ENCODE measurements at regions not wholly inside any gene's neighbourhood (a gene's known extent, or its start where the extent isn't known, plus 50 kb on each side); places are given as distances from the start of the nearest gene placed in this dataset.
"Not testable (repeated sequence)": the region's sequence is repeated elsewhere in the genome, so short reads cannot be mapped to it uniquely, and the experiment has no call there.

DNA sequence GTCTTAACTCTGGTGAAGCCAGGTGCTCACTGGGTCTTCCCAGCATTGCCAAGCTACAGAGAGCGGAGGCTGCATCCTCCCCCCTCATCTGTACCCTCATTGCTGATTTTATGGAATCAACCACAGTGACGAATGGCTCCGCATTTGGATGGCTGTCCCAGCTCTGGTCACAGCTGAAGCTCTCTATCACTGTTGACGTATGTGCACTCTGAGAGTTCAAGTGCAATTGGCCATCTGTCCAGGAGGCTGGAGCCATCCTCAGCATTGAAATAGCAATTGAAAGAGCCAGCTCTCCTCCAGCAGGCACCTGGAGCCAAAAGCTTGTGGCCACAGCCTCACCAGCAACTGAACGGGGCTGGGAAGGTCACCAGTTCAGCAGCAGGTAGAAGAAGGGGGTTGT, 494.1 kb downstream of the TMEM114 start:
- DNase-seq: no peak
- Mint-ChIP-seq H3K27me3 (no peaks in the 10 kb centered on the region), H3K36me3 (no peaks in the 10 kb centered on the region), H3K9me3 (peaks cover 36% of the 10 kb centered on the region), H3K4me3 (no peak overlapping the region), H3K27ac (no peak overlapping the region), H3K4me1 (no peaks in the 10 kb centered on the region)
- CTCF ChIA-PET: no interaction called here

GRCh38 chr16:8094696-8095095, 495.6 kb downstream of the TMEM114 start:
- no peak overlapping the region for H3K27ac Mint-ChIP-seq
- no peaks in the 10 kb centered on the region for H3K27me3 Mint-ChIP-seq
- H3K36me3 Mint-ChIP-seq: no peaks in the 10 kb centered on the region
- no peaks in the 10 kb centered on the region for H3K4me1 Mint-ChIP-seq
- CTCF ChIA-PET: no interaction called here
- no peak for DNase-seq
- no peak overlapping the region for H3K4me3 Mint-ChIP-seq
- peaks cover 27% of the 10 kb centered on the region for H3K9me3 Mint-ChIP-seq

- no peak overlapping the region for H3K4me3 Mint-ChIP-seq
- H3K27ac Mint-ChIP-seq: no peak overlapping the region
- no peak for DNase-seq
- no peaks in the 10 kb centered on the region for H3K4me1 Mint-ChIP-seq
- H3K9me3 Mint-ChIP-seq: peaks cover 4% of the 10 kb centered on the region
- H3K27me3 Mint-ChIP-seq: no peaks in the 10 kb centered on the region
- CTCF ChIA-PET: no interaction called here
- H3K36me3 Mint-ChIP-seq: no peaks in the 10 kb centered on the region
Measured at GRCh38 chr16:8088820-8089338, 501.4 kb downstream of the TMEM114 start.

GRCh38 chr16:8087597-8088289, 502.6 kb downstream of the TMEM114 start:
- Mint-ChIP-seq H3K4me1 (no peaks in the 10 kb centered on the region), H3K27me3 (no peaks in the 10 kb centered on the region)

GRCh38 chr16:8087146-8087545, 503.2 kb downstream of the TMEM114 start:
- H3K9me3 Mint-ChIP-seq: peaks cover 3% of the 10 kb centered on the region
- DNase-seq: no peak
- no peak overlapping the region for H3K27ac Mint-ChIP-seq
- no peaks in the 10 kb centered on the region for H3K27me3 Mint-ChIP-seq
- no peaks in the 10 kb centered on the region for H3K4me1 Mint-ChIP-seq
- CTCF ChIA-PET: no interaction called here
- H3K36me3 Mint-ChIP-seq: no peaks in the 10 kb centered on the region
- H3K4me3 Mint-ChIP-seq: no peak overlapping the region

More at GRCh38 chr16:8087597-8088289, 502.6 kb downstream of the TMEM114 start:
- H3K4me3 Mint-ChIP-seq: no peak overlapping the region
- H3K27ac Mint-ChIP-seq: no peak overlapping the region
- H3K36me3 Mint-ChIP-seq: no peaks in the 10 kb centered on the region
- no peak for DNase-seq
- H3K9me3 Mint-ChIP-seq: peaks cover 4% of the 10 kb centered on the region
- CTCF ChIA-PET: no interaction called here

- no peak overlapping the region for H3K4me3 Mint-ChIP-seq
- H3K4me1 Mint-ChIP-seq: no peaks in the 10 kb centered on the region
- H3K36me3 Mint-ChIP-seq: no peaks in the 10 kb centered on the region
- peaks cover 6% of the 10 kb centered on the region for H3K9me3 Mint-ChIP-seq
- CTCF ChIA-PET: no interaction called here
- no peak overlapping the region for H3K27ac Mint-ChIP-seq
- no peak for DNase-seq
- no peaks in the 10 kb centered on the region for H3K27me3 Mint-ChIP-seq
Measured at GRCh38 chr16:8084882-8085281, 505.4 kb downstream of the TMEM114 start.

DNA sequence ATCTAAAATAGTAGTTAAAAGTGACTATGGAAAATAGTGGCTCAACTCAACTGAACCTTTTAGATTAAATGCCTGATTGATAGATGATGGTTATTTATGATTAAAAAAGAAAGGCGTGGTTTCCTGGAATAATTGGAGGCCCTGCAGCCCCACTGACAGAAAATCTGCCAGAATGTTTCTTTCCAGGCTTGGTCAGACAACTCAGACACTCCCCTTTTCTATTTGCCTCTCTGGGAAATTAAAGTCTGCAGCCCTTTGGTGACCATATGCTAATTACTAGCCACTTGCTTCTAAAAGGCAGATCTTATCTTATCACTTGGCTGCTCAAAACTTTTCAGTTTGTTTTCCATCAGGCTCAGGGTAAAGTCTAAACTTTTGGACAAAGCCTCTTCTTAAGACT, 506.0 kb downstream of the TMEM114 start:
- Mint-ChIP-seq H3K36me3 (no peaks in the 10 kb centered on the region), H3K9me3 (peaks cover 11% of the 10 kb centered on the region), H3K4me1 (no peaks in the 10 kb centered on the region), H3K4me3 (no peak overlapping the region), H3K27ac (no peak overlapping the region), H3K27me3 (no peaks in the 10 kb centered on the region)
- DNase-seq: no peak
- CTCF ChIA-PET: no interaction called here

- no peak overlapping the region for H3K27ac Mint-ChIP-seq
- CTCF ChIA-PET: no interaction called here
- H3K9me3 Mint-ChIP-seq: peaks cover 12% of the 10 kb centered on the region
- no peak overlapping the region for H3K4me3 Mint-ChIP-seq
- no peaks in the 10 kb centered on the region for H3K36me3 Mint-ChIP-seq
- H3K4me1 Mint-ChIP-seq: no peaks in the 10 kb centered on the region
- no peaks in the 10 kb centered on the region for H3K27me3 Mint-ChIP-seq
- DNase-seq: no peak
Measured at GRCh38 chr16:8083560-8083959, 506.8 kb downstream of the TMEM114 start.

- Mint-ChIP-seq H3K27ac (no peak overlapping the region), H3K4me1 (no peaks in the 10 kb centered on the region), H3K9me3 (peaks cover 15% of the 10 kb centered on the region), H3K27me3 (no peaks in the 10 kb centered on the region), H3K36me3 (no peaks in the 10 kb centered on the region), H3K4me3 (no peak overlapping the region)
- no peak for DNase-seq
- CTCF ChIA-PET: no interaction called here
Measured at GRCh38 chr16:8080817-8081216, 509.5 kb downstream of the TMEM114 start.

- no peak overlapping the region for H3K27ac Mint-ChIP-seq
Measured at GRCh38 chr16:8075271-8075670, 515.0 kb downstream of the TMEM114 start.

GRCh38 chr16:8070506-8070905, 519.8 kb downstream of the TMEM114 start:
- Mint-ChIP-seq H3K9me3 (peaks cover 18% of the 10 kb centered on the region), H3K36me3 (no peaks in the 10 kb centered on the region), H3K27ac (no peak overlapping the region), H3K27me3 (no peaks in the 10 kb centered on the region), H3K4me3 (no peak overlapping the region), H3K4me1 (no peaks in the 10 kb centered on the region)
- CTCF ChIA-PET: no interaction called here
- no peak for DNase-seq

More at GRCh38 chr16:8075271-8075670, 515.0 kb downstream of the TMEM114 start:
- Mint-ChIP-seq H3K4me3 (no peak overlapping the region), H3K36me3 (no peaks in the 10 kb centered on the region), H3K9me3 (peaks cover 13% of the 10 kb centered on the region), H3K27me3 (no peaks in the 10 kb centered on the region), H3K4me1 (no peaks in the 10 kb centered on the region)
- CTCF ChIA-PET: no interaction called here
- no peak for DNase-seq

- CTCF ChIA-PET, DNase-seq, H3K27me3 Mint-ChIP-seq, H3K27ac Mint-ChIP-seq, H3K4me1 Mint-ChIP-seq, H3K36me3 Mint-ChIP-seq, H3K4me3 Mint-ChIP-seq: not testable (repeated sequence)
- H3K9me3 Mint-ChIP-seq: peaks cover 28% of the 10 kb centered on the region
Measured at GRCh38 chr16:8068225-8068624, 522.1 kb downstream of the TMEM114 start.

DNA sequence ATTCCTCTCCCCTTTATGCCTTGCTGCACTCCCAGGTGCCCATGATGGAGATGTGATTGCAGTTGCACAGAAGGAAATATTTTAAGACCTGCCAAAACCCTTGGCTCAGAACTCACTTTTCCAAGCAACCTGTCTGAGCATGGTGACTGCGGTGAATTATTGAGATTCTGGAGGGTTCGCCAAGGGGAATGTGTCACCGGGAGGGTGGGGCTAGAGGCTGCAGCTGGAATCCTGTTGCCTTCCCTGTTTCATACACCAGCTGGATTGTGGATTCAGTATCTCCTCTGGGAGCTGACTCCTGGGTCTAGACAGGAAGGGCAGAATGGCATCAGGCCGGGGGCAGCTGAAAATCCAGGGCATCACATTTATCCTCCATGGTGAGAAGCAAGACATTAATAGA, 527.2 kb downstream of the TMEM114 start:
- H3K9me3 Mint-ChIP-seq: peaks cover 27% of the 10 kb centered on the region
- H3K27ac Mint-ChIP-seq: no peak overlapping the region
- CTCF ChIA-PET: no interaction called here
- no peaks in the 10 kb centered on the region for H3K27me3 Mint-ChIP-seq
- no peaks in the 10 kb centered on the region for H3K36me3 Mint-ChIP-seq
- no peak for DNase-seq
- no peak overlapping the region for H3K4me3 Mint-ChIP-seq
- no peaks in the 10 kb centered on the region for H3K4me1 Mint-ChIP-seq

GRCh38 chr16:8062677-8063076, 527.6 kb downstream of the TMEM114 start:
- H3K4me1 Mint-ChIP-seq: no peaks in the 10 kb centered on the region
- no peaks in the 10 kb centered on the region for H3K36me3 Mint-ChIP-seq
- no peak for DNase-seq
- CTCF ChIA-PET: no interaction called here
- H3K27ac Mint-ChIP-seq: no peak overlapping the region
- peaks cover 26% of the 10 kb centered on the region for H3K9me3 Mint-ChIP-seq
- H3K27me3 Mint-ChIP-seq: no peaks in the 10 kb centered on the region
- H3K4me3 Mint-ChIP-seq: no peak overlapping the region

DNA sequence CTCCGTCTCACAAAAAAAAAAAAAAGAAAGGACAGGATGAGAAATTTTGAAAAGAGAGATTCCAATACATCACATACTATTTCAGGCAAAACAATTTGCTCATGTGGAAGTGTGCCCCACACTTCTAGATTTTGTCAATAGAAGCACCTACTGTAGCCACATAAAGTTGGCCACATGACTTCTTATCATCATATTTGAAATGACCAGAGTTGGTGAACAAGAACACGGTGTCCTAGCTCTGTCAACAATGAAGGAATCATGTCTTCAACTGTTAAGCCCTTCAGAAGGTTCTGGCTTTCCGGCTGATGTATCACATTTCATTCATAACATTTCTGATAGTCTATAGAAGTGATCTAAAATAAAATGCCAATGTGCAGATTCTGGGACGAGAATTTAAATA, 534.5 kb downstream of the TMEM114 start:
- CTCF ChIA-PET: no interaction called here
- no peak for DNase-seq
- Mint-ChIP-seq H3K27me3 (no peaks in the 10 kb centered on the region), H3K36me3 (no peaks in the 10 kb centered on the region), H3K4me3 (no peak overlapping the region), H3K9me3 (peaks cover 10% of the 10 kb centered on the region), H3K4me1 (no peaks in the 10 kb centered on the region), H3K27ac (no peak overlapping the region)

DNA sequence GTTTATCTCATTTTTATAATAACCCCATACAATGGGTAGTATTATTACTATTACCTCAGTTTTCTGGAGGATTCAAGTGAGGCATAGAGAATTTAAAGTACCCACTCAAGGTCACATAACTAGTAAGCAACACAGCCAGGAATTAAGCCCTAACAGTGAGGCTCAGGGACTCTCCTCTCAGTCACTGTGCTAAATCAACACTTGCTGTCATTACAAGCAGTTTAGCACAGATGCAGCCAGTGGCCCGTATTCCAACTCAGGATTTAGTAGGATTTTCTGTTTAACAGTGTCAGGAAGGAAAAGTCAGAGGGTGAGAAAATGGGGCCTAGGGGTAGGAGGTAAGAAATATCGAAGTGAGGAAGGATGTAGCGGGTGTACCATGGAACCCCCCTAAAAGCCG, 536.9 kb downstream of the TMEM114 start:
- H3K27ac Mint-ChIP-seq: no peak overlapping the region
- H3K4me3 Mint-ChIP-seq: no peak overlapping the region
- CTCF ChIA-PET: no interaction called here
- no peaks in the 10 kb centered on the region for H3K36me3 Mint-ChIP-seq
- H3K9me3 Mint-ChIP-seq: peaks cover 13% of the 10 kb centered on the region
- H3K27me3 Mint-ChIP-seq: no peaks in the 10 kb centered on the region
- H3K4me1 Mint-ChIP-seq: no peaks in the 10 kb centered on the region
- no peak for DNase-seq

Data from activated naive CD4-positive, alpha-beta T cell treated with anti-CD3 and anti-CD28 coated beads, Interleukin-2, amount 10 ng/mL, durations not matched to agents 7 days and 5 days (primary cell).